Fibroblast of villous mesenchyme (primary cell): ENCODE measurements at regions not wholly inside any gene's neighbourhood (a gene's known extent, or its start where the extent isn't known, plus 50 kb on each side); places are given as distances from the start of the nearest gene placed in this dataset.
A peak's percentile ranks its signal among the peaks of the same experiment; 100 is the strongest.
"Not testable (repeated sequence)": the region's sequence is repeated elsewhere in the genome, so short reads cannot be mapped to it uniquely, and the experiment has no call there.

ENCODE experiments used
- DNase-seq: peaks from one replicate; pipeline ENCODE4 v3.0.0-alpha.2; 2010; ENCODE audit warnings: low read depth
- H3K4me3 ChIP-seq: 2 replicates; pipeline ENCODE4 v1.5.1; 2011; ENCODE audit warnings: low read depth, mild to moderate bottlenecking, low read length
- CTCF ChIP-seq: IDR thresholded peaks from 2 replicates; pipeline ENCODE4 v1.5.1; 2012; ENCODE audit warnings: low read depth, mild to moderate bottlenecking, low read length; ENCODE audit not compliant: insufficient read depth

- peak; percentile 25 for DNase-seq
- H3K4me3 ChIP-seq: no peak overlapping the region
- no peak for TF ChIP-seq CTCF
These were observed 74.2 kb upstream of the ID2 start for GRCh38 chr2:8607606-8608005.

GRCh38 chr2:8608411-8608954 is 73.4 kb upstream of the ID2 start:
- DNase-seq: no peak
- no peak for TF ChIP-seq CTCF
- H3K4me3 ChIP-seq: no peak overlapping the region

DNA sequence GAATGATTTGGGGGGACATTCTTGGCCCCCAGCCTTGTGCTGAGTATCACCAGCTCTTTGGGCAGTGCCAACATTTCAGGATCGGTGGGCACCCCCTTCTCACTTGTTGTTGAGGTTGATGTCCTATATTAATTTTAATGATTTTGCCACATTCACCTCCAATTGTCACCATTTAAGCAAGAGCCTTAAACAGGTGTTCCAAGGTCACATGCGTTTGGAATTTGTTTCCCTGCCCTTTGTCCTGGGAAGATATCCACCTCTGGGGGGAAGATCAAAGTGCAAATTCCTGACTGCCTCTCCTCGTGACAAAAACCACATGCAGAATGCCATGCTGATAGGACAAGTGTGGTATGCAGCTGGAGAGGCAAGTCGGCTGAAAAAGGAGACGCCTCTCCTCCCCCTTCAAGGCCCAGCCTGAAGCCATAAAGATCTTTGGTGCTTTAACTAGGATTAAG is 72.5 kb upstream of the ID2 start:
- peak; percentile 65 for DNase-seq

DNA sequence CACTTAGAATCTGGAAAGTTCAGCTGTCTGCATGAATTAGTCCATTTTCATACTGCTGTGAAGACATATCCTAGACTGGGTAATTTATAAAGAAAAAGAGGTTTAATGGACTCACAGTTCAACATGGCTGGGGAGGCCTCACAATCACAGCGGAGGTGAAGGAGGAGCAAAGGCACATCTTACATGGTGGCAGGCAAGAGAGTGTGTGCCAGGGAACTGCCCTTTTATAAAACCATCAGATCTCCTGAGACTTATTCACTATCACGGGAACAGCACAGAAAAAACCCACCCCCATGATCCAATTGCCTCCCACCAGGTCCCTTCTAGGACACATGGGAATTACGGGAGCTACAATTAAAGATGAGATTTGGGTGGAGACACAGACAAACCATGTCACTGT is 71.1 kb upstream of the ID2 start:
- not testable (repeated sequence) for H3K4me3 ChIP-seq, DNase-seq

More for the DNA sequence above, 72.5 kb upstream of the ID2 start:
- no peak overlapping the region for H3K4me3 ChIP-seq
- no peak for TF ChIP-seq CTCF

DNA sequence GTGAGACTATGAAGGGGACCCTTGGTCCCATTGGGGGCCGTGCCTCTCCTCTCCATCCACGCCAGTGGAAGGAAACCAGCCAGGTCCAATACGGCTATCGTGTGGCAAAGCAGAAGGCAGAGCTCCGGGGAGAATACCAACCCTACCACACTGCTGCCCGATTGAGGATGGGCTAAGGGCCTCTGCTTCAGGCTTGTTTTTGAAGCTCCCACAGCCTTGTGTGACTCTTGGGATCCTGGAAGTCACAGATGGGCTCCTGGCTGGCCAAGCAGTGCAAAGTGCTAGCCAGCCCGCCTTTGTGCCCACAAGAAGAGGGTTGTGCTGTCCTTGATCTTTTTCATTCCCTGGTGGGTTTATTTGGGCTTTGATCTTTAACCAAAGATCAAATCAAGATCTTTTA is 70.6 kb upstream of the ID2 start:
- H3K4me3 ChIP-seq: no peak overlapping the region
- no peak for TF ChIP-seq CTCF
- no peak for DNase-seq

GRCh38 chr2:8611700-8612099 is 70.2 kb upstream of the ID2 start:
- peak; percentile 23 for DNase-seq
- no peak overlapping the region for H3K4me3 ChIP-seq
- no peak for TF ChIP-seq CTCF

- no peak overlapping the region for H3K4me3 ChIP-seq
- no peak for DNase-seq
- no peak for TF ChIP-seq CTCF
These were observed 69.1 kb upstream of the ID2 start for GRCh38 chr2:8612734-8613179.

- DNase-seq, H3K4me3 ChIP-seq: not testable (repeated sequence)
These were observed 68.5 kb upstream of the ID2 start for GRCh38 chr2:8613207-8613999.
